DND-41 (cell line): ENCODE measurements at regions not wholly inside any gene's neighbourhood (a gene's known extent, or its start where the extent isn't known, plus 50 kb on each side); places are given as distances from the start of the nearest gene placed in this dataset.

Experiments
- CTCF ChIP-seq: IDR thresholded peaks from 2 replicates; pipeline ENCODE4 v1.5.1; 2012; ENCODE audit warnings: borderline replicate concordance, low read length, moderate library complexity, mild to moderate bottlenecking; ENCODE audit not compliant: poor library complexity, severe bottlenecking; ENCODE audit errors: extremely low read depth
- EZH2 ChIP-seq: IDR thresholded peaks from 3 replicates; pipeline ENCODE4 v1.6.1; 2012; ENCODE audit warnings: borderline replicate concordance, low read depth, mild to moderate bottlenecking, moderate library complexity, low read length, inconsistent platforms; ENCODE audit not compliant: severe bottlenecking

GRCh38 chr12:45634273-45634917, 95.1 kb upstream of the ARID2 start:
- TF ChIP-seq CTCF (no peak), EZH2 (no peak)
